ENCODE measurements at regions not wholly inside any gene's neighbourhood (a gene's known extent, or its start where the extent isn't known, plus 50 kb on each side); places are given as distances from the start of the nearest gene placed in this dataset.

GRCh38 chr22:26981541-26981940 lies 324.2 kb downstream of the MIAT start:
- peaks cover 50% of the 10 kb centered on the region for H3K27me3 Mint-ChIP-seq
- DNase-seq (ENCODE audit: low spot score, unreplicated experiment), result no peak
- H3K4me1 Mint-ChIP-seq (ENCODE audit: low read depth), result no peaks in the 10 kb centered on the region
- no peaks in the 10 kb centered on the region for H3K9me3 Mint-ChIP-seq (ENCODE audit: low read depth)
- TF ChIP-seq CTCF (IDR thresholded peaks at IDR 0.05; ENCODE audit: unreplicated experiment), result no peak
- H3K4me3 Mint-ChIP-seq (ENCODE audit: low read depth), result no peak overlapping the region
- H3K36me3 Mint-ChIP-seq (ENCODE audit: insufficient read depth), result no peaks in the 10 kb centered on the region
- H3K27ac Mint-ChIP-seq, result no peak overlapping the region

GRCh38 chr22:26983311-26983710 lies 325.9 kb downstream of the MIAT start:
- no peak overlapping the region for H3K4me3 Mint-ChIP-seq (ENCODE audit: low read depth)
- DNase-seq (ENCODE audit: low spot score, unreplicated experiment), result no peak
- H3K4me1 Mint-ChIP-seq (ENCODE audit: low read depth), result no peaks in the 10 kb centered on the region
- peaks cover 41% of the 10 kb centered on the region for H3K27me3 Mint-ChIP-seq
- no peak overlapping the region for H3K27ac Mint-ChIP-seq
- H3K9me3 Mint-ChIP-seq (ENCODE audit: low read depth), result no peaks in the 10 kb centered on the region
- no peaks in the 10 kb centered on the region for H3K36me3 Mint-ChIP-seq (ENCODE audit: insufficient read depth)
- TF ChIP-seq CTCF (IDR thresholded peaks at IDR 0.05; ENCODE audit: unreplicated experiment), result no peak

- DNase-seq (ENCODE audit: low spot score, unreplicated experiment), result no peak
- H3K27me3 Mint-ChIP-seq, result peaks cover 42% of the 10 kb centered on the region
- TF ChIP-seq CTCF (IDR thresholded peaks at IDR 0.05; ENCODE audit: unreplicated experiment), result no peak
Measured at GRCh38 chr22:26985206-26985605, 327.8 kb downstream of the MIAT start.

GRCh38 chr22:26985931-26986782 lies 328.8 kb downstream of the MIAT start:
- no peak for TF ChIP-seq CTCF (IDR thresholded peaks at IDR 0.05; ENCODE audit: unreplicated experiment)
- H3K4me1 Mint-ChIP-seq (ENCODE audit: low read depth), result no peaks in the 10 kb centered on the region
- no peak for DNase-seq (ENCODE audit: low spot score, unreplicated experiment)

More at GRCh38 chr22:26985206-26985605, 327.8 kb downstream of the MIAT start:
- Mint-ChIP-seq H3K27ac (no peak overlapping the region), H3K4me1 (ENCODE audit: low read depth) (no peaks in the 10 kb centered on the region), H3K9me3 (ENCODE audit: low read depth) (no peaks in the 10 kb centered on the region), H3K36me3 (ENCODE audit: insufficient read depth) (no peaks in the 10 kb centered on the region), H3K4me3 (ENCODE audit: low read depth) (no peak overlapping the region)

GRCh38 chr22:26986884-26987283 lies 329.5 kb downstream of the MIAT start:
- no peak overlapping the region for H3K4me3 Mint-ChIP-seq (ENCODE audit: low read depth)
- DNase-seq (ENCODE audit: low spot score, unreplicated experiment), result no peak
- no peaks in the 10 kb centered on the region for H3K4me1 Mint-ChIP-seq (ENCODE audit: low read depth)
- no peak overlapping the region for H3K27ac Mint-ChIP-seq
- H3K27me3 Mint-ChIP-seq, result peaks cover 43% of the 10 kb centered on the region
- H3K9me3 Mint-ChIP-seq (ENCODE audit: low read depth), result no peaks in the 10 kb centered on the region
- H3K36me3 Mint-ChIP-seq (ENCODE audit: insufficient read depth), result no peaks in the 10 kb centered on the region
- no peak for TF ChIP-seq CTCF (IDR thresholded peaks at IDR 0.05; ENCODE audit: unreplicated experiment)

More at GRCh38 chr22:26985931-26986782, 328.8 kb downstream of the MIAT start:
- Mint-ChIP-seq H3K36me3 (ENCODE audit: insufficient read depth) (no peaks in the 10 kb centered on the region), H3K4me3 (ENCODE audit: low read depth) (no peak overlapping the region), H3K9me3 (ENCODE audit: low read depth) (no peaks in the 10 kb centered on the region), H3K27ac (no peak overlapping the region), H3K27me3 (peaks cover 43% of the 10 kb centered on the region)

Data from progenitor cell of endocrine pancreas (in vitro differentiated cells).